ENCODE measurements at regions not wholly inside any gene's neighbourhood (a gene's known extent, or its start where the extent isn't known, plus 50 kb on each side); places are given as distances from the start of the nearest gene placed in this dataset.
"Not testable (repeated sequence)": the region's sequence is repeated elsewhere in the genome, so short reads cannot be mapped to it uniquely, and the experiment has no call there.

DNA sequence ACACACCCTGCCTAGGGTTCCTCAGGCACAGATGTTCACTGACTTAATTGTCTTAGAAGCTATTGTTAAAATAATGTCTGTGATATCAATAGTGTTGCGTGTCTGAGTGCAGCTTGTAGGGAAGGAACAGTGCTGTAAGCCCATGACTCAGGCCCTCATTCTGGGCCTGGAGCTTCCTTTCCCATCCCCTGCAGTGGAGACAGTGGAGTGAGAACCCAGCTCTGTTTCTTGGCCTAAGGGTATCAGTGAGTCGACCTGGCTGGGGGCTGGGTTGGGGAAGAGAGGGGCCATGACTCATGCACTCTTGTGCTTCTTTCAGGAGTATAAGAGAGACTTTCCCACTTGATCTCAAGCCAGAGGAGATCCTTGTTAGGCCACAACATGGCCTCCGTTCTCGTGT, 106.8 kb downstream of the HRH4 start:
- FAIRE-seq = no peak

DNA sequence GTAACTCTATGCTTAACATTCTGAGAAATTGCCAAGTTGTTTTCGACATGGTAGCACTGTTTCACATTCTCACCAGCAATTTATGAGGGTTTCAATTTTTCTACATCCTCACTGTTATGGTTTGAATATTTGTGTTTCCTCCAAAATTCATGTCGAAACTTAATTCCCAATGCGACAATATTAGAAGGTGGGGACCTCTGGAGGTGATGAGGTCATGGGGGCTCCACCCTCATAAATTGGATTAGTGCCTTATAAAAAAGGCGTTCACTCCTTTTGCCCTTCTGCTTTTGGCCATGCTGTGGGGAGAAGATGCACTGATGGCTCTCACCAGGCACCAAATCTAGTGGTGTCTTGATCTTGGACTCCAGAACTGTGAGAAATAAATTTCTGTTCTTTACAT, 110.3 kb downstream of the HRH4 start:
- no peak for FAIRE-seq

DNA sequence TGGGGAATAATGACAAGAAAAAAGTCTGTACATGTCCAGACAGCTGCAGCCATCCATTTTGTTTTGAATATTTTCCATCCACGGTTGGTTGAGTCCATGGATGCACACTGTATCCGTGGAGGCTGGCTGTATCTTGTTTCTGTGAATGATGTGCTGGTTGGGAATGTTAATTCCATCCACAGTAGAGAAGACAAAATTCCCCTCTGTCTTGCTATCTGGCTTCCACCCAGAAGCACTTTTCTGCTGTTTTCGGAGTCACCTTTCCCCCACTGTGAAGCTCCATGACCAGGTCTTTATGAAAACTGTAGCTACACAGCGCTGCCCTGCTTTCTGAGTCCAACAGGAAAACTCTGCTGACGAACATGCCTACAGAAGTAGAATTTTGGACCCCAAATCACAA, 122.3 kb downstream of the HRH4 start:
- no peak for FAIRE-seq

DNA sequence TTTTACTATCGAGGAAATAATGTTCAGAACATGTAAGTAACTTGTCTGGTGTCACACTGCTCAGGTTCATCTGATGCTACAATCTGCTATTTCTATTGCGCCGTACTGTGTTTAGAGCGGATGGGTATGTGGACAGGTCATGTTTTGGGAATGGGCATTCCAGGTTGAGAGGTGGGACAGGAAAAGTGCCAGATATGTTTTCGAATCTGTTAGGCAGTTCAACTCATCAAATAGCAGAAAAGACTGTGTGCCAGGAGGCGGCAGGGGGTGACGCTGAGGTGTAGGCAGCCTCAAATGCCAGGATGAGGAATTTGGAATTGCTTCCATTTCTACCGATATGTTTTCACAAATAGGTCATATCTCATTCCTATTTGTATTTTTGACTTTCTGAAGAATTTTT, 123.8 kb downstream of the HRH4 start:
- no peak for FAIRE-seq

DNA sequence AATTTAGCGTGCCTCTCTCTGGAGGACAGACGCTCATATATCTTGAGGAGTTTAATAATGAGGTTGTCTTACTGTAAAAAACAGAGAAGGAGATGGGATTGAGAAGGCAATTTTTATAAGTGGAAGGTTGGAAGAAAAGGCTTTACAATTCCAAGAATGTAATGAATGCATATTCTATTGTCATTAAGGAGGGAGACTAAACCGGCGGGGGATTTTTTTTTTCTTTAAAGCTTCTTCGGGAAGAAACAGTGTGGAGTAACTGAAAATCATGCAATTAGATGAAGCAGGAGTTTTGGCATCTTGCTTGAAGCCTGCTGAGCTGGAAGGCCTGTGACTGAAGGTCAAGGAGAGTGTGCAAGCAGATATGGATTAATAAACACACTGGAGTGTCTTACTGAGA, 124.4 kb downstream of the HRH4 start:
- FAIRE-seq = no peak

DNA sequence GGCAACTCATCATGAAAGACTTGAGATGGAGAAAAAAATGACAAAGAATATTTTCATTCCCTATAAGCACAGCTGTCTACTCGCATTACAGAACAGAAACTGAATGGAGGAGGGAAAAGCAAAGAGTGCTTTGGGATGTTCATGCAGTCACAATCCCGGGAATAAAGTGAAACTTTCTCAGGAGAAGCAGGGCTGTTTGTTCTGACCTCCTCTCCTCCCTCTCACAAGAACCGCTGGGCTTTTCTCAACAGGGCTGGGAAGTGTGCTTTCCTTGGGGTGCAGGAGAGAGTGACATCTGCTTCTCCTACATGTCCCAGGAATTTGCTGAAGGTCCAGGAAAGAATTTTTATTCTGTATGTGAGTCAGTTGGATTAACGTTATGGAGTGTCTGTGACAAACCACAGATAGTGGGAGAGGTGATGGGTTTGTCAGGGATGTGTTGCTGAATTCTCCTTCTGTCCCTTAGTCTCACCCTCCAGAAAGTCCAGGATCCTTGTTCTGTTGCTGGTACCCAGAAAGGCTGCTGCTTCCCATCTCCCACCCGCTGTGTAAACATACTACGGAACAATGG, 125.6 kb downstream of the HRH4 start:
- FAIRE-seq = no peak

DNA sequence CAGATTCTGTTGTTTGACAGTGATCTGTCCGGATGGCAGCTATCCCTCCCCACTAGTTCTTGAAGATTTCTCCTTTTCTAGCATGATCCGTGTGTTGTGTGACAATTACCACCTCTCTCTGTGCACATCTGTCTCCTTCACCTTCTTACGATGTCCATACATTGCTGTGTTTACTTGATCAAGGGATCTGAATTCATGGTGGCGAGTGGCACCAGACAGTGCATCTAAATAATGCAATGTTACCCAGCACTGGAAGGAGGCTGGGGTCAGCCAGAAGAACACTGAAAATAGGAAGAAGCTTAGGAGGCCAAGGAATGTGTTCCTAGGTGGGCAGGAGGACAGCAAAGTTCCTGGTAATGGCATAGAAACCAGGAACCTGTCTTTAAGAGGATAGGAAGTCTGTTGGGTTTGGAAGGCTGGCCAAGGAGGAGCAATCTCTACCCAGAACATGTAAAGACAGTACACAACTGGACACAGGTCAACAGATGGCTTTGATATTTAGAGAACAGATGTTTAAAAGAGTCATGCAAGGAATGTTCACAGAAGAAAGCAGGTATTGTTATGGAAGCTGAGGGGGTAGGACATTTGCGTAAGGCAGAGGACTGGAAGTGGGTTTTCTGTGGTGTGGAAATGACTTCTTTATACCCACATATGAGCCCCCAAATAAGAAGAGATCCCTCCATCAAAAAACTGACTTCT, 126.4 kb downstream of the HRH4 start:
- FAIRE-seq = no peak

DNA sequence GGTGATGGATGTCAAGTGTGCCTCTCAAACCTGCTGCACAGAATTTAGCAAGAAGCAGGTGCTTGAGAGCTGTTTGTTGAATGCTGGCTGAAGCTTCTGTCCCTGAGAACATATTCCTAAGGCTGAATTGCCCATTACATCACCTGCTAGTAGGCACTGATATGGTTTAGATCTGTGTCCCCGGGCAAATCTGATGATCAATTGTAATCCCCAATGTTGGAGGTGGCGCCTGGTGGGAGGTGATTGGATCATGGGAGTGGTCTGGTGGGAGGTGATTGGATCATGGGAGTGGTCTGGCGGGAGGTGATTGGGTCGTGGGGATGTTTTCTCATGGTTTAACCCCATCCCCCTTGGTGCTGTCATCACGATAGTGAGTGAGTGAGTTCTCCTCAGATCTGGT, 128.0 kb downstream of the HRH4 start:
- FAIRE-seq = no peak

DNA sequence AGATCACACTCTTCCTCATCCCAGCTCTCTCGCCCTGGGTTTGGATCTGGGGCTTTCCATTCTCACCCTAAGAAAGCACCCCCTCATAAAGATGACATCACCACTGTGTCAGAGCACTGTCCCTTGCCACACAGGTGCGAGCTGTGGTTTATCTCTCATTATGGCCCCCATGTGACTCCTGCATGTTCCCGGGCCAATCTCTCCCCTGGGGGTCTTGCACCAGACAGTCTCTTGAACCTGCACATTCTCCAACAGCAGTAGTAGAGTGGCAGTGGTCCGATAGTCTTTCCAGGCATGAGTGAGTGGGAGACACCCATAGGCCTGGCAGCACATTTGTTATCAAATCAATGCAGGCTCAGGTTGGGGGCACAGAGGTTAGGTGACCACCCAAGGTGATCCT, 130.5 kb downstream of the HRH4 start:
- no peak for FAIRE-seq

DNA sequence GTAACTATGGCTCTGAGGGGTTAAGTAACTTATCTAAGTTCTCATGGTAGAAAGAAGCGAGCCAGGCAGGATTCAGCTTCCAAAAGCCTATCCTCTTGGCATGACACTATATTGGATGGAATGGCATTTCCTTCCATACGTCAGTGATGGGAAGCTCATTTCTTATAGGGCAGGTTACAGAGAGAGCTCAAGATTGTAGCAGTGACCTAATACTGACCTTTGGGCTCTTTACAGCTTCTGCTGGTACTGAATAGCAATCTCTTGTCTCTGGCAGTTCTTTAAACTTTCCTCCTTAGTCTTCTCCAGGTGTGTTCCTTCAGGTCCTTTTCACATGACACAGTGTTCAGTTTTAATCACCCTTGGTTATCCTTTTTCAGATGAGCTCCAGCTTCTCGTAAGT, 133.0 kb downstream of the HRH4 start:
- FAIRE-seq = no peak

DNA sequence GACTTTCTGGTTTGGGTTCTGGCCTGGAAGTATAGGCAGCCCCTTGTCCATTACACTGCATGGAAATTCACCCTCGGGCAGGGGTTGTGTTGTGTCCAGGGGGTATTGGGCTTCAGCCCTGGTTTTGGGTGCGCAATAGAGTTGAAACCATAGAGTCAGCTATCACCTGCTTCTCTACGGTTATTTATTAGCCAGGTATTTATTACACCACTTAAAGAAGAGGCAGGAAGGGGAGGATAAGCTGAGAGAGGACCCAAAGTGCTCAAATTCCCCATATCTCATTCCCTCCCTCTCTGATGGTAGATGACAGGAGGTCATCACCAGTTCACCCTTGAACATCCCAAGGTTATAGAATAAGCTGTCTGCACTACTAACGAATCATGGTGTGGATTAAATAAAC, 133.4 kb downstream of the HRH4 start:
- FAIRE-seq = no peak

DNA sequence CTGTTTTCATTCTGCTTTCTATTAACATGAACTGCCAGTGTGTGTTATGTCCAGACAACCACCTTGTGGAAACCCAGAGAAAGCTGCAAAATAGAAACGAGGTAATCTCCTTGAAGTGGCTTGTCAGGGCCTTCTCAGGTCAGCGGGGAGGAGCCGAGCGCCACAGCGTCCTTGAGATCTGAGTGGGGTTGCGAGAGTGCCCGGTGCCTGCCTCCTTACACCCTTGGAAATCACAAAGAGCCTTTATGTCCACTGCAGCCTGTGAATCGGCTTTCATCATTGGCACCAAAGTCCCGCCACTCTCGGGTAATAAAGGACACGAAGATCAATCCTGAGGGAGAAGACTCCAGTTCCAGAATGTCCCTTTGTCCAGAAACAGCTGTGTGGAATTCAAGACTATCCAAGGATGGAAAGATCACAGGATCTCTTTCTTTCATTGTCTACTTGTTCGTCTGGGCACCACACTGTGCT, 135.2 kb downstream of the HRH4 start:
- no peak for FAIRE-seq

DNA sequence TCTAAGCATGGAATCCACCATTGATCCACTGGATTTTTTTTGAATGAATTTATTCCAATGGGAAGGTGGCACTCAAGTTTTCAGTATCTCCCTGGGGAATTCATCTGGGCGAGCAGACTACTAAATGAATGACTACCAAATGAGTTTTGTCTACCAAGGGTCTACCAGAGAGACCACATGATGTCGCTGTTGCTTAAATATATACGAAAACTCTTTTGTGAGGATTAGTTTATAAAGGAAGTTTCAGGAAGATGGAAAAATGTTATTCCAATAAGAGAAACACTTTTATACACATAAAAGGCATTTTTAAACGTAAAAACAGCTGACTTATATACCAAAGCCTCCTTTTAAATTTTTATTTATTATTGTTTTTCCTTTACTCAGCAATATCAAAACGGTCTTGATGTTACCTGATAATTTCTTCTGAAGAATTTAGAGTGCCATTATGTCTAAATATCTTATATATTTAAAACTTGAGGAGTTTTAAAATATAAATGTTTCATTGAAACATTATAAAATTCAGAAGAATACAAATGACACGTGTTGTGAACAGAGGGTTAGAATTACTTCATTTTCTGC, 139.7 kb downstream of the HRH4 start:
- FAIRE-seq = peak; percentile 92

DNA sequence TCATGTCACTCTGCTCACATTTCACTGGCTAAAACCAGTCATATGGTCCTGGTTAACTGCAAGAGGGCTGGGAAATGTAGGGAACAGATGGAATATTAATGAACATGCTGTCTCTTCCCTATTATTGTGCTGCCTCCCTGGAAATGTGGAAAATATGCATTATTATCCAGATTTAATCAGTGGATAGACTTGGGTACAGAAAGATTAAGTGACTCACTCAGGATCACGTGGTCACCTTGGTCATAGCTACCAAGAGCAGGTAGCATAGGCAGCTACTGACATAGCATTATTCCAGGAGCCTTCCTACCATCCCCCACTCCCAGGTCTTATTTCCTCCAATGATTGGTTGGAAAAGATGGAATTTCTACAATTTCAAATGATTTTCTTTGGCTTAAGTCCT, 141.1 kb downstream of the HRH4 start:
- no peak for FAIRE-seq

DNA sequence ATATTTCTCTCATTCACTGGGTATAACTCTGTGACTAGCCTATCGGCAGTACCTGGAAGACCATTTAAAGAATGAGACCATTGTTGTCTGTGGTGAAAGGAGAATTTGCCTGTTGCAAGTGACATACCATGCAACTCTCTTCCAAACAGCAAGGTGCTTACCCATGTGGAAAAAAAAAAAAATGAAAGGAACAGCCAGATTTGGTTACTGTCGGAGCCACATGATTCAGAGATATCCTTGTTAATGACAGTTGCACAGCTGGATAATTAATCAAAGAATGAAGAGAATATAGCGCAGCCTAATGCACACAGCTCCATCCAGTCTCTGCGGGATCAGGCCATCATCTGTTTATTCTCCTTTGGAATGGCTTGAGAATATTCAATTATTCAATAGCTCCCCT, 141.8 kb downstream of the HRH4 start:
- no peak for FAIRE-seq

DNA sequence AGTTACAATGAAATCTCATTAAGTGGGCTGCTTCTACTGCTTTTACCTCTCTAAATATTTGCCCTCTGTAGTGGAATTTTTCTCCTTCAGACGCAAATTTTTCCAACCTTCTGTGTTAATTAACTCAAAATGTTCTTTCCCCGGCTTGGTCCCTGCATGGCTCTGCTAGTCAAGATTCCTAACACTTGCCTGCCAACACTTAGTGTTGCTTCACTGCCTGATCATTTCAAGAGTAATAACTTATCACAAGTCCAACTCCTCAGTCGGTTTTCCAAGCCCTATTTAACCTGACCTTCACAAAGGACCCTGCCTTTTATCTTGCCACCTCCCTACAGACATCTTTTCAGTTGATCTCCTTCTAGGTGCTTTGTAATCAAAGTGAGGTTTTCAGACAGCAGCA, 142.7 kb downstream of the HRH4 start:
- FAIRE-seq = no peak

DNA sequence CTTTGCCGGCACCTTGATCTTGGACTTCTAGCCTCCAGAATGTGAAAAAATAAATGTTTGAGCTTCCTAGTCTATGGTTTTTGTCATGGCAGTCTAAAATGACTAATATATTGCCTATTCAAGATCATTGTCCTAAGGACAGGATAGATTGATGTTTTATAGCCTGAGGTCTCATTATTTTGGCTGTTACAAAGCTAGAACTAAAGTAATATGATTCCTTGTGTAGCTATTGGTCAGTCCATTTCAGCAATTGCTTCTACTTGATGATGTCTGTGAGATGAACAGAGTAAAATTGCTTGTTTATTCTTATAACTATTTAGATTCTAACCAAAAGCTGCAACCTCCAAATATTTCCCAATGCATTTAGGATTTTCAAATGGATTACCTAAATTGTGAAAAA, 145.0 kb downstream of the HRH4 start:
- no peak for FAIRE-seq

DNA sequence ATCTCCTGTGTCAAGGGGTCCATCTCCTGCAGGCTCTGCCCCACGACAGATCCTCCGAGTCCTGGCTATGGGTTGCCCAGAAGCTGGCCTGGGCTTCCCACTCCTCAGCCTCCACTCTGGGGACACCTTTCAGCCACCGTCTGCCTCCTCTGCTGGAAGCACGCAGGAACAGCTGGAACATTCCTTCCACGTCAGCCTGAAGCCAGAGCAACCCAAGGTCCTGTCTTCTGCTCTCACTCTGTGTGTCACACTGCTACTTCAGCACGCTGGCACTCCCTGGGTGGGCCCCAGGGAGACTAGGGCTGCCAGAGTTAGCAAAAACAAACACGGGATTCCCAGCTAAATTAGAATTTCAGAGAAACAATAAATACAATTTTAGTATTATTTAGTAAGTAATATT, 148.8 kb downstream of the HRH4 start:
- no peak for FAIRE-seq

DNA sequence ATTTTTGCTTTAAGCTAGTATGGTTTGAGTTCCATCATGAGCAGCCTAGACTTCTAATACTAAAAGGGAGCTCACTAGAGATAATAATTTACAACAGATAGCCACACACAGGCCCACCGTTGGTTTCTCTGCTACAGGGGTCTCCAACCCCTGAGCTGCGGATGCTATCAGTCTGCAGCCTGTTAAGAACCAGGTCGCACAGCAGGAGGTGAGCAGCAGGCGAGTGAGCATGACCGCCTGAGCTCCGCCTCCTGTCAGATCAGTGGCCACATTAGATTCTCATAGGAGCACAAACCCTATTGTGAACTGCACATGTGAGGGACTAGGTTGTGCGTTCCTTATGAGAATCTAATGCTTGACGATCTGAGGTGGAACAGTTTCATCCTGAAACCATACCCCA, 150.6 kb downstream of the HRH4 start:
- FAIRE-seq = no peak

DNA sequence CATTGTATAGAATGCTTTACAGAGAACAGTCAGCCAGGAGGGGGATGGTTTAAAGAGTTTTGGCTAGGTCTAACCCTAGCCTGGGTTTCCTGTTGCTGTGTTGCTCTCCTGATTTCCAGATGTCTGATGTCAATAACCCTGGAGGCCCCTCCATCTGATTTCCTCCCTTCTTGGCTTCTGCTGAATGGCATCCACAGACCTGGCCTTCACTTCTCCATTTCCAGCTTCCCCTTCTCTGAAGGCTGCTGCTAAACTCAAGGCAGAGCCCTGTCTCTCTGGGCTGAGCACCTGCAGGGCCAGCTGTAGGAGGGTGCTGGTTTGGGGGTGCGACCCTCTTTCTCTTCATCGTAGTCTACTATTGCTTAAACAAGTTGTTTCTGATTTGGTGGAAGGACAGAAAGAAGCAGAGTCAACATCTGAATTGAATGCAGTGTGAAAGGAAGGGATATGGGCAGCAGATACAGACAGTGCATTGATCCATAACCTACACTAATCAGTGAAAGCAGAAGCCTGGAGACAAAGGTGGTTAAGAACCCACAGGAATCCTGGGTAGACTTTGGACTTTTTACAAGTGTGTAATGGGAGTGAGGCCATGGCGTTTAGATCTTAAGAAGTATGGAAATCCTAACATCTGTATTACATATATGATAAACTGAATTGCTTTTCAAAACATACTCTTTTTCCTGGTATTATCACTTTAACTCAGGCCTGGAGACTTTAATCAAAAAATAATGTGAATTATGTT, 153.6 kb downstream of the HRH4 start:
- no peak for FAIRE-seq

DNA sequence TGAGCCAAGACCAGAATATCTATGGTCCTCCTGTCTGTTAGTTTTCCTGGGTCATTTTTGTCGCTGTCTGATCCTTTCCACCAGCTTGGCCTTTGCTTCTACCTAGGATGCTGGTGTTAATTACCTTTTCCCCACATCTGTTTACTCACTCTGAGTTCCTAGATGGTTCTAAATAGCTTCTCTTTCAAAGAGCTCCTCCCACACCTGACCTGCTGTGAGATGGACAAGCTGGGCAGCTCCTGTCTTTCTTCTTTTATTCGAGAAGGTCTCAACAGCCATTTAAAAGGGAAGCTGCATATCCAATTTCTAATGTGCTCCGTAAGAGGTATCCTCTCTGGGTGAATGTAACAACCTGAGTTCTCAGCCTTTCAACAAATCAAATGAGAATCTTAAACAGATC, 156.2 kb downstream of the HRH4 start:
- FAIRE-seq = no peak

DNA sequence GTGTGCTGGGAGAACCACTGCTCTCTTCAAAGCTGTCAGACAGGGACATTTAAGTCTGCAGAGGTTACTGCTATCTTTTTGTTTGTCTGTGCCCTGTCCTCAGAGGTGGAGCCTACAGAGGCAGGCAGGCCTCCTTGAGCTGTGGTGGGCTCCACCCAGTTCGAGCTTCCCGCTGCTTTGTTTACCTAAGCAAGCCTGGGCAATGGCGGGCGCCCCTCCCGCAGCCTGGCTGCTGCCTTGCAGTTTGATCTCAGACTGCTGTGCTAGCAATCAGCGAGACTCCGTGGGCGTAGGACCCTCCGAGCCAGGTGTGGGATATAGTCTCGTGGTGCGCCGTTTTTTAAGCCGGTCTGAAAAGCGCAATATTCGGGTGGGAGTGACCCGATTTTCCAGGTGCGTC, 164.0 kb downstream of the HRH4 start:
- FAIRE-seq = not testable (repeated sequence)

DNA sequence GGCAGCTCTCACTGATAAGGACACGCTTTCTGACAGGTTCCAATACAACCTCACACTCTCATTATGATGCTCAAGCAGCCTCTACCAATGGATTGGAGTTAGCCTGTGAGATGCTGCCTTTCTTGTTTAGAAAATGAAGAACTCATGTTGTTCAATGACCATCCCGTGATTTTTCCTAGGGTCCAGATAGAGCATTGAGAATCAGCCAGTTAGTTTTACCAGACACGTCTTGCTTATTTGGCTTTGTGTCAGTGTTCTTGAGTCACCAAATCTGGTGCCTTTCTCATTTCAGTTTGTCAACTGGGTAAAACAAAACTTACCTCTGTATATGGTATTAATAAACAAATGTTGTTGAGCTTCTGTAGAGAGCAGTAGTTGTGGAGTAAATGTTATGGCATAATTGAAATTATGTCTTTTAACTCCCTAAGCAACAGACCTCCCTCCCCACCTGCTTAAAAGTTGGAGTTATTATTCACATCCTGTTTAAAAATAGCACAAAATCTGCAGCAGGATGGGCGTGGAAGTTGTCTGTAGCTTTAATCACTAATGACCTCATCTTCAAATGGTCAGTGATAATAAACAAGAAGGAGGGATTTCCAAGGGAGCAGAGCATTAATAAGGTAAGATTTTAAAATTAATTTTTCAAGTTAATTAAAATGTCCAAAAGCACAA, 167.3 kb downstream of the HRH4 start:
- FAIRE-seq = no peak

Measured in endometrium (tissue), 2 donors.